ENCODE measurements at regions not wholly inside any gene's neighbourhood (a gene's known extent, or its start where the extent isn't known, plus 50 kb on each side); places are given as distances from the start of the nearest gene placed in this dataset.

- POLR2A ChIA-PET (ENCODE audit: partially characterized antibody): no interaction called here
- H4K20me1 ChIP-seq (replicated peaks in 1 of 2; ENCODE audit: control insufficient read depth in 1 of 2, insufficient read depth in 2 of 2, low read length in 2 of 2): no peaks in the 10 kb centered on the region
- 88% methylated on average over 6 of the region's 6 CpGs; no CpG with 5 or more reads in 1 of the 2 experiments for WGBS, 2 experiments (ENCODE audit: extremely low coverage in 1 of 2, insufficient coverage in 1 of 2, insufficient read length in 1 of 2, insufficient replicate concordance in 2 of 2, low coverage in 1 of 2, low lambda C conversion rate in 2 of 2, missing lambda C conversion rate in 1 of 2)
- no peak for TF ChIP-seq CTBP2 (IDR thresholded peaks at IDR 0.05; ENCODE audit: borderline replicate concordance, insufficient read depth, insufficient read length, low read length)
- no peak for TF ChIP-seq HDAC2 (IDR thresholded peaks at IDR 0.05; ENCODE audit: borderline replicate concordance in 1 of 2, low read depth in 2 of 2, low read length in 2 of 2)
- no peak for TF ChIP-seq SIX5 (IDR thresholded peaks at IDR 0.05; ENCODE audit: low read depth, low read length)
- no peak for TF ChIP-seq BACH1 (IDR thresholded peaks at IDR 0.05; ENCODE audit: low read length)
- no peak for TF ChIP-seq MAX (IDR thresholded peaks at IDR 0.05)
- TF ChIP-seq ATF2 (IDR thresholded peaks at IDR 0.05; ENCODE audit: low read length): no peak
- TF ChIP-seq SP1 (IDR thresholded peaks at IDR 0.05; ENCODE audit: low read depth, low read length): no peak
- TF ChIP-seq SP2 (IDR thresholded peaks at IDR 0.05; ENCODE audit: low read length): no peak
- TF ChIP-seq BCL11A (IDR thresholded peaks at IDR 0.05; ENCODE audit: low read depth in 2 of 2, low read length in 2 of 2): no peak
- TF ChIP-seq POLR2A (IDR thresholded peaks at IDR 0.05; ENCODE audit: control extremely low read depth in 1 of 2, low read depth in 2 of 2, low read length in 2 of 2): no peak
- TF ChIP-seq BRCA1 (IDR thresholded peaks at IDR 0.05; ENCODE audit: low read depth, low read length): no peak
- no peak for TF ChIP-seq HDAC6 (IDR thresholded peaks at IDR 0.05; ENCODE audit: low read depth, low read length)
Observed at GRCh38 chr5:82384034-82384750, 106.0 kb upstream of the RPS23 start.

More at GRCh38 chr5:82384034-82384750, 106.0 kb upstream of the RPS23 start:
- CTCF ChIA-PET (ENCODE audit: partially characterized antibody): interaction anchor here (1.8 kb wide), 1 partner anchor 34 kb away, joined by 4 read pairs; no protein-coding TSS in a partner anchor
- Histone ChIP-seq H3K79me2 (ENCODE audit: control insufficient read depth in 1 of 2, insufficient read depth in 2 of 2, low read length in 2 of 2) (no peaks in the 10 kb centered on the region), H3K9me3 (ENCODE audit: insufficient read depth in 2 of 2, low read depth in 1 of 2, low read length in 1 of 2) (peaks cover 2 to 7% of the 10 kb centered on the region in 2 experiments; a peak in 2 of 4 replicates), H3K4me1 (replicated peaks in 1 of 4; ENCODE audit: control insufficient read depth in 3 of 4, insufficient read depth in 4 of 4, low read length in 3 of 4) (no peaks in the 10 kb centered on the region; a peak in 1 of 7 replicates), H3K79me1 (ENCODE audit: low read depth, low read length) (no peaks in the 10 kb centered on the region), H3K18ac (ENCODE audit: extremely low read depth, low read length) (no peak overlapping the region), H3K27ac (ENCODE audit: low read depth, low read length) (no peak overlapping the region), H2BK15ac (ENCODE audit: low read length) (no peak overlapping the region), H4K91ac (replicated peaks; ENCODE audit: insufficient read length, low read length) (no peak overlapping the region), H3K36me3 (ENCODE audit: control insufficient read depth in 2 of 4, insufficient read depth in 4 of 4, low read length in 3 of 4) (no peaks in the 10 kb centered on the region; a peak in 1 of 8 replicates), H3K27me3 (replicated peaks in 1 of 4; ENCODE audit: control insufficient read depth in 3 of 4, extremely low read depth in 1 of 4, insufficient read depth in 3 of 4, low read length in 3 of 4) (no peaks in the 10 kb centered on the region), H2BK5ac (ENCODE audit: low read depth, low read length) (no peak overlapping the region), H3K14ac (ENCODE audit: insufficient read length) (no peak overlapping the region), H3K9ac (replicated peaks in 1 of 4; ENCODE audit: extremely low read depth in 1 of 4, low read depth in 3 of 4, low read length in 3 of 4) (peak overlapping the region in 1 of 4 experiments; percentile 34; a peak in 1 of 7 replicates), H3K23ac (ENCODE audit: insufficient read length) (no peak overlapping the region), H4K8ac (ENCODE audit: extremely low read depth, insufficient read depth, low read length) (no peak overlapping the region), H2BK120ac (replicated peaks; ENCODE audit: low read depth, low read length) (no peak overlapping the region), H3K4me3 (ENCODE audit: extremely low read depth in 1 of 4, insufficient read depth in 2 of 4, low read depth in 3 of 4, low read length in 4 of 4) (no peak overlapping the region), H3K4ac (replicated peaks; ENCODE audit: insufficient read length, low read depth, low read length) (no peak overlapping the region), H3K23me2 (ENCODE audit: low read depth, low read length) (no peaks in the 10 kb centered on the region), H4K5ac (ENCODE audit: insufficient read length, low read depth, low read length) (no peak overlapping the region), H3K4me2 (ENCODE audit: insufficient read depth in 1 of 2, low read depth in 2 of 2, low read length in 2 of 2) (no peak overlapping the region), H2AK5ac (ENCODE audit: low read depth, low read length) (no peak overlapping the region), H2BK12ac (ENCODE audit: low read depth, low read length) (no peak overlapping the region), H2AFZ (ENCODE audit: low read length) (no peak overlapping the region), H3K56ac (replicated peaks; ENCODE audit: insufficient read length, low read depth, low read length) (no peak overlapping the region), H2BK20ac (ENCODE audit: low read length) (no peak overlapping the region)
- DNase-seq (ENCODE audit: low read depth in 1 of 2, low spot score in 2 of 2): no peak
- FAIRE-seq: no peak

Data from H1 (cell line).